CD4-positive, alpha-beta memory T cell (primary cell): ENCODE measurements at regions not wholly inside any gene's neighbourhood (a gene's known extent, or its start where the extent isn't known, plus 50 kb on each side); places are given as distances from the start of the nearest gene placed in this dataset.

Experiments
- CTCF ChIA-PET: fragments of 350-600 bp; sonication (Branson Sonifier 250); formaldehyde crosslinking; loops from one replicate; lab custom pipeline; 2021; ENCODE audit warnings: inconsistent platforms; ENCODE audit not compliant: partially characterized antibody; lab: Charles Lee
- POLR2A ChIA-PET: fragments of 350-600 bp; sonication (Branson Sonifier 250); formaldehyde crosslinking; loops from one replicate; lab custom pipeline; 2021; ENCODE audit not compliant: partially characterized antibody; lab: Charles Lee
- DNase-seq, 5 donors: peaks; one replicate each; pipeline versions ENCODE4 v3.0.0 to v3.0.0-alpha.2; 2020 to 2022; ENCODE audit warnings: mixed read lengths in 1 of 5
- H3K27ac ChIP-seq: one replicate; pipeline ENCODE4 v1.7.0; 2013; ENCODE audit warnings: low read depth, low read length
- H3K27me3 ChIP-seq: 2 replicates; pipeline ENCODE4 v1.7.0; 2013; ENCODE audit warnings: mild to moderate bottlenecking, low read length, moderate library complexity; ENCODE audit not compliant: insufficient read depth
- H3K36me3 ChIP-seq: 2 replicates; pipeline ENCODE4 v1.7.0; 2013; ENCODE audit warnings: mild to moderate bottlenecking, low read length, moderate library complexity; ENCODE audit not compliant: insufficient read depth
- H3K4me1 ChIP-seq: 2 replicates; pipeline ENCODE4 v1.7.0; 2013; ENCODE audit warnings: mild to moderate bottlenecking, low read length, moderate library complexity; ENCODE audit not compliant: insufficient read depth
- H3K4me3 ChIP-seq, 2 donors: one replicate each; pipeline ENCODE4 v1.7.0; 2013; ENCODE audit warnings: low read length in 2 of 2, mild to moderate bottlenecking in 1 of 2
- H3K9me3 ChIP-seq, 2 donors: one replicate each; pipeline ENCODE4 v1.7.0; 2013; ENCODE audit warnings: low read length in 2 of 2, control low read depth in 1 of 2; ENCODE audit not compliant: control insufficient read depth in 1 of 2
- H3K27ac Mint-ChIP-seq, 7 donors: one replicate each; pipeline ENCODE4 v1.8.0; 2020 to 2021; ENCODE audit warnings: mixed read lengths in 7 of 7, mild to moderate bottlenecking in 6 of 7, inconsistent platforms in 3 of 7, moderate library complexity in 3 of 7
- H3K27me3 Mint-ChIP-seq, 2 donors: one replicate each; pipeline ENCODE4 v1.8.0; 2020 to 2021; ENCODE audit warnings: mixed read lengths in 2 of 2
- H3K36me3 Mint-ChIP-seq, 2 donors: one replicate each; pipeline ENCODE4 v1.8.0; 2020 to 2021; ENCODE audit warnings: mixed read lengths in 2 of 2, inconsistent platforms in 1 of 2, mild to moderate bottlenecking in 1 of 2
- H3K4me1 Mint-ChIP-seq, 4 donors: one replicate each; pipeline ENCODE4 v1.8.0; 2020 to 2021; ENCODE audit warnings: mixed read lengths in 4 of 4, mild to moderate bottlenecking in 1 of 4
- H3K4me3 Mint-ChIP-seq, 8 donors: one replicate each; pipeline ENCODE4 v1.8.0; 2020 to 2021; ENCODE audit warnings: mixed read lengths in 8 of 8, mild to moderate bottlenecking in 7 of 8, moderate library complexity in 6 of 8, inconsistent platforms in 3 of 8
- H3K9me3 Mint-ChIP-seq, 8 donors: one replicate each; pipeline ENCODE4 v1.8.0; 2020 to 2021; ENCODE audit warnings: mixed read lengths in 8 of 8, mild to moderate bottlenecking in 5 of 8, inconsistent platforms in 3 of 8, moderate library complexity in 1 of 8
- intact Hi-C: fragments of 100-400 bp; cut with micrococcal nuclease; formaldehyde crosslinking; loops from one replicate; pipeline ENCODE4 v1.15.1; 2023

DNA sequence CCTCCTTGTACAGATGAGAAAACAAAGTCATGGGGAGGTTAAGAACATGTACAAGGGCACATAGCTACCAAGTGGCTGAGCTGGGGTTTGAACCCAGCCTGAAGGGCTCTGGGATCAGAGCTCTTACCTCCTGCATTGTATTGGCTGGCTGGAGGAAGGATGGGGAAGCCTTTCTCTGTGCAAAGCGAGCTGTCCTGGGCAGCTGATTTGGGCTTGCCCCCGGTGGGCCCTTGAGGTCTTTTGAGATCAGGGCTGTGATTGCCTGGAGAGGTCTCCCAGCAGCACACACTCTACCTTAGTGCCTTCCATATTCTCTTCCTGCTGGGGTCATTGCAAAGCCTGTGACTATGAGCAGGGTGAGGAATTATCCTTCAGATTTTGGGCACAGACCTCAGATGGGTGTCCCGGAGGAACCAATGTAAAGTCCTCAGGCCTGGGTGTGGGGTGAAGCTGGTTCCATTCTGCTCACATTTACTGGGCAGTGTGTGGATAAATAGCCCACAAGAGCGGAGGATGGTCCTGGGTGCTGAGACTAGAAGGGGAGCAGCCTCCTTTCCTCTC, 53.3 kb upstream of the EPS8L3 start:
- Histone ChIP-seq H3K4me3 (no peak overlapping the region), H3K9me3 (no peaks in the 10 kb centered on the region), H3K27me3 (no peaks in the 10 kb centered on the region), H3K27ac (no peak overlapping the region), H3K4me1 (peaks cover 4% of the 10 kb centered on the region), H3K36me3 (no peaks in the 10 kb centered on the region)
- intact Hi-C loops = no loop called here
- Mint-ChIP-seq H3K9me3 (peaks cover 0 to 3% (median under 1%) of the 10 kb centered on the region in 8 donors), H3K36me3 (no peaks in the 10 kb centered on the region), H3K4me3 (no peak overlapping the region), H3K27me3 (no peaks in the 10 kb centered on the region), H3K4me1 (peaks cover 0 to 3% (median 2%) of the 10 kb centered on the region in 4 donors), H3K27ac (no peak overlapping the region)
- ChIA-PET POLR2A (no interaction called here), CTCF (interaction anchor here (0.9 kb wide), 1 partner anchor 26 kb away, joined by 5 read pairs; no protein-coding TSS in a partner anchor)
- no peak for DNase-seq

- ChIA-PET CTCF (interaction anchor here (0.9 kb wide), 1 partner anchor 26 kb away, joined by 5 read pairs; no protein-coding TSS in a partner anchor), POLR2A (no interaction called here)
- no peaks in the 10 kb centered on the region for H3K36me3 ChIP-seq
- H3K36me3 Mint-ChIP-seq = no peaks in the 10 kb centered on the region
- no peaks in the 10 kb centered on the region for H3K9me3 ChIP-seq
- H3K27ac ChIP-seq = no peak overlapping the region
- no peaks in the 10 kb centered on the region for H3K4me1 ChIP-seq
- no peak for DNase-seq
- H3K4me3 Mint-ChIP-seq = no peak overlapping the region
- H3K27ac Mint-ChIP-seq = peak overlapping the region in 1 of 7 donors; percentile 11
- H3K4me3 ChIP-seq = no peak overlapping the region
- no peaks in the 10 kb centered on the region for H3K27me3 ChIP-seq
- intact Hi-C loops = no loop called here
- H3K9me3 Mint-ChIP-seq = peaks cover 0 to 3% (median under 1%) of the 10 kb centered on the region in 8 donors
- peaks cover 0 to 4% (median 3%) of the 10 kb centered on the region in 4 donors for H3K4me1 Mint-ChIP-seq
- H3K27me3 Mint-ChIP-seq = no peaks in the 10 kb centered on the region
Measured at GRCh38 chr1:109816175-109816811, 52.6 kb upstream of the EPS8L3 start.

DNA sequence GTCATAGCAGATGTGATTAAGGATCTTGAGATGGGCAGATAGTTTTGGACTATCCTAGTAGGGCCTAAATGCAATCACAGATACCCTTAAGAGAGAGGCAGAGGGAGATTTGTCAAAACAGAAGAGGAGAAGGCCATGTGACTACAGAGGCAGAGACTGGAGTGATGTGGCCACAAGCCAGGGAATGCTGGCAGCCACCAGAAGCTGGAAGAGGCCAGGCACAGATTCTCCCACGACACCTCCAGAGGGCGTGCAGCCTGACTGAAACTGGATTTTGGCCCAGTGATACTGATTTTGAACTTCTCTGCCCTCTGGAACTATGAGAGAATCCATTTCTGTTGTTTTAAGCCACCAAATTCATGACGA, 52.1 kb upstream of the EPS8L3 start:
- Mint-ChIP-seq H3K27me3 (no peaks in the 10 kb centered on the region), H3K4me1 (peaks cover 0 to 4% (median 3%) of the 10 kb centered on the region in 4 donors), H3K36me3 (no peaks in the 10 kb centered on the region), H3K4me3 (no peak overlapping the region), H3K27ac (no peak overlapping the region), H3K9me3 (peaks cover 0 to 3% (median under 1%) of the 10 kb centered on the region in 8 donors)
- H3K4me1 ChIP-seq = no peaks in the 10 kb centered on the region
- no peaks in the 10 kb centered on the region for H3K27me3 ChIP-seq
- POLR2A ChIA-PET = no interaction called here
- H3K4me3 ChIP-seq = no peak overlapping the region
- no peaks in the 10 kb centered on the region for H3K36me3 ChIP-seq
- H3K9me3 ChIP-seq = no peaks in the 10 kb centered on the region
- no peak for DNase-seq
- H3K27ac ChIP-seq = no peak overlapping the region
- intact Hi-C loops = no loop called here
- CTCF ChIA-PET = interaction anchor here (0.7 kb wide), 1 partner anchor 9 kb away, joined by 3 read pairs; no protein-coding TSS in a partner anchor

DNA sequence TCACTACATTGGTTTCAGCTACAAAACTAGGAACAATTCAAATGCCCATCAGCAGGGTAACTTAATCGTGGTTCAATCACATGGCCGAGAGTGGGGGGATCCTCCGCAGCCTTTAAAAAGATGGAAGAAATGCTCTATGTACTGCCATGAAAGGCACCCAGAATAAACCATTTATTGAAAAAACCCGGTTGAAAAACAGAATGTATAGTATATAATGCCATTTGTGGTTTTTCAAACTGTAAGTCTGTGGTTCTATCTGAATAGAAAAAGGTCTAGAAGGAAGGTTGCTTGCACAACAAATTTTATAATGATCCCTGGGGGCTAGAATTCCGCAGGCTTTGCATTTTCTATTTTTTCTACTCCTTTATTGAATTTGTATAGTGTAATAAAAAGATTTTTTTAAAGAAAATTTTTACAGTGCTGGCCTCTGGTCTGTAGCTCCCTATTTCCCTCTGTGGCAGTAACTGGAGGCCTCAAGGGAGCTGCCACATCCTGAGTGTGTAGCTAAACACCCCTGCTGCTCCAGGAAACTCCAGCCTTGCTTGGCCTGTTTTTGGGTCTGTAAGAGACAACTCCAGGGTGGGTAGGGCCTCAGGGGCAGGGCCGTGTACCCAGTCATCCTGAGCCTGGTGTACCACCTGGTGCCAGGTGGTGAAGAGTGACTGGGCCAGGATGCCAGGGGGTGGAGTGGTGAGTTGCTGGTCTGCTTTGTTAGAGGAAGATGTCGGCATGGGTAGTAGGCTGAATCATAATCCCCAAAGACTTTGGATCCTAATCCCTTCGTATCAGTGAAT, 51.5 kb upstream of the EPS8L3 start:
- Histone ChIP-seq H3K27ac (no peak overlapping the region), H3K36me3 (no peaks in the 10 kb centered on the region), H3K9me3 (no peaks in the 10 kb centered on the region), H3K27me3 (no peaks in the 10 kb centered on the region), H3K4me3 (no peak overlapping the region), H3K4me1 (no peaks in the 10 kb centered on the region)
- CTCF ChIA-PET = interaction anchor here (0.7 to 1.2 kb wide), 3 partner anchors 8 to 175 kb away, joined by 3 to 4 read pairs (median 4); no protein-coding TSS in a partner anchor
- H3K4me1 Mint-ChIP-seq = peaks cover 0 to 4% (median 3%) of the 10 kb centered on the region in 4 donors
- H3K27me3 Mint-ChIP-seq = no peaks in the 10 kb centered on the region
- DNase-seq = no peak
- H3K4me3 Mint-ChIP-seq = no peak overlapping the region
- POLR2A ChIA-PET = interaction anchor here (1.4 kb wide), 1 partner anchor 12 kb away, joined by 3 read pairs; no protein-coding TSS in a partner anchor
- intact Hi-C loops = no loop called here
- H3K36me3 Mint-ChIP-seq = no peaks in the 10 kb centered on the region
- H3K9me3 Mint-ChIP-seq = peaks cover 0 to 3% (median under 1%) of the 10 kb centered on the region in 8 donors
- H3K27ac Mint-ChIP-seq = peak overlapping the region in 3 of 7 donors; percentile 10 to 59 (median 44)

GRCh38 chr1:109814223-109814622, 50.5 kb upstream of the EPS8L3 start:
- POLR2A ChIA-PET = interaction anchor here (1.4 kb wide), 1 partner anchor 12 kb away, joined by 3 read pairs; no protein-coding TSS in a partner anchor
- intact Hi-C loops = no loop called here
- CTCF ChIA-PET = interaction anchor here (0.7 to 2.6 kb wide), 4 partner anchors 12 to 174 kb away, joined by 3 to 12 read pairs (median 4); no protein-coding TSS in a partner anchor
- no peaks in the 10 kb centered on the region for H3K36me3 Mint-ChIP-seq
- Histone ChIP-seq H3K4me1 (no peaks in the 10 kb centered on the region), H3K27ac (no peak overlapping the region), H3K4me3 (no peak overlapping the region), H3K36me3 (no peaks in the 10 kb centered on the region), H3K27me3 (no peaks in the 10 kb centered on the region), H3K9me3 (no peaks in the 10 kb centered on the region)
- DNase-seq = no peak
- no peak overlapping the region for H3K27ac Mint-ChIP-seq
- no peaks in the 10 kb centered on the region for H3K27me3 Mint-ChIP-seq
- no peak overlapping the region for H3K4me3 Mint-ChIP-seq
- H3K4me1 Mint-ChIP-seq = peaks cover 0 to 4% (median 3%) of the 10 kb centered on the region in 4 donors
- peaks cover 0 to 3% (median under 1%) of the 10 kb centered on the region in 8 donors for H3K9me3 Mint-ChIP-seq
